NCI-H2081 treated with DMSO at 0.1 percent for 48 hours (cell line): ENCODE measurements at regions not wholly inside any gene's neighbourhood (a gene's known extent, or its start where the extent isn't known, plus 50 kb on each side); places are given as distances from the start of the nearest gene placed in this dataset.

ENCODE experiments used
- DNase-seq: peaks from one replicate; lab custom pipeline; 2025; lab: John Stamatoyannopoulos, UW

DNA sequence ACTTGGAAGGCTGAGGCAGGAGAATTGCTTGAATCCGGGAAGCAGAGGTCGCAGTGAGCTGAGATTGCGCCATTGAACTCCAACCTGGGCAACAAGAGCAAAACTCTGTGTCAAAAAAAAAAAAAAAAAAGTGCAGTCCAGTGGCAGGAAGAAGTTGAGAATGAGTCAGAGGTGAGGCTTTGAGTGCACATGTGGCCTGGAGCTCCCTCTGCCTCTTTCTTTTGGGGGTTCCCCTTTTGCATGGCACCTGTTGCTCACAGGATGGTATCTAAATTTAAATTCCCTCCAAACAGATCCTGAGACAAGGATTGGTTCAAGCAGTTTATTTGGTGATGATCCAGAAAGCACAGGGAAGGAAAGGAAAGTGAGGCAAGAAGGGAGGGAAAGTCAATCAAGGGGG is 151.4 kb upstream of the STX18 start:
- DNase-seq: no peak

DNA sequence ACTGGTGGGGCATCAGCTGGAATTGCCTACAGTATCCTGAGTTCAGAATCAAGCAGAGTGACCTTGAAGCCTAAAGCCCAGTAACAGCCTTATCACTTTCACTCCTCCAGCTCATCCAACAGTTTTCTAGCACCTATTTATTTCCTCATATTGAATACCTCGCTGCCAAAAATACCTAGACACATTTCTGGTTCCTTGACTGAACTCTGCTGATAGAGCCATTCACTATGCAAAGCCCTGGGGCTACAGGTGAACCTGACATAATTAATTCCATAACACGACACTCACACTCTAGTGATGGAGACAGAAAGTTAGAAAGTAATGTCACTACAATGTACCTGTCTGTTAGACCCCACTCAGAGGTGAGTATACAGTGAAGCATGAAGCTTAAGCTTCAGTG is 149.0 kb upstream of the STX18 start:
- no peak for DNase-seq

DNA sequence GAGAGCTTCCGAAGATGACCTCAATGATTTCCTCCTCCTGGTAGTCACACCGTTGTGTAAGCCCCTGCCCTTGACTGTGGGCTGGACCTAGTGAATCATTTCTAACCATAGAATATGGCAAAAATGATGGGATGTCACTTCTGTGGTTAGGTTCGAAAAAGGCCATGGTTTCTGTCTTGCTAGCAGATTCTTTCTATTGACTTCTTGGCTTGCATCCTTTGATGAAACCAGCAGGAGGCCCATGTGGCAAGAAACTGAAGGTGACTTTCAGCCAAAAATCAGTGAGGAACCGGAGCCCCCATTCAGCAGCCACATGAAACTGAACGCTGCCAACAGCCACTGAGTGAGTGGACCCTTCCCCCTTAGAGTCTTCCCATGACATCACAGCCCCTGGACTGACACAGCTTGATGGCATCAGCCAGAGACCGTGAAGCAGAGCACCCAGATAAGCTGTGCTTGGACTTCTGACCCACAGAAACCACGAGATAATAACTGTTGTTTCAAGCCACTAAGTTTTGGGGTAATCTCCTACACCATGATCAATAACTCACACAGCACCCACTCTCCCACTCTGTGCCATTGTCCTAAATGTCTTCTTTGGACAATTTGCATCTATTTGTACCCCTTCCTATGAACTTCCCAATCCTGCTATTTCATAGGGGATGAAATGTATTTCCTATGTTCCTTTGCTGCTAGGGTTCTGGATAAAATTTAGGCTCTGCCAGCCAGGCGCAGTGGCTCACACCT is 148.0 kb upstream of the STX18 start:
- no peak for DNase-seq

DNA sequence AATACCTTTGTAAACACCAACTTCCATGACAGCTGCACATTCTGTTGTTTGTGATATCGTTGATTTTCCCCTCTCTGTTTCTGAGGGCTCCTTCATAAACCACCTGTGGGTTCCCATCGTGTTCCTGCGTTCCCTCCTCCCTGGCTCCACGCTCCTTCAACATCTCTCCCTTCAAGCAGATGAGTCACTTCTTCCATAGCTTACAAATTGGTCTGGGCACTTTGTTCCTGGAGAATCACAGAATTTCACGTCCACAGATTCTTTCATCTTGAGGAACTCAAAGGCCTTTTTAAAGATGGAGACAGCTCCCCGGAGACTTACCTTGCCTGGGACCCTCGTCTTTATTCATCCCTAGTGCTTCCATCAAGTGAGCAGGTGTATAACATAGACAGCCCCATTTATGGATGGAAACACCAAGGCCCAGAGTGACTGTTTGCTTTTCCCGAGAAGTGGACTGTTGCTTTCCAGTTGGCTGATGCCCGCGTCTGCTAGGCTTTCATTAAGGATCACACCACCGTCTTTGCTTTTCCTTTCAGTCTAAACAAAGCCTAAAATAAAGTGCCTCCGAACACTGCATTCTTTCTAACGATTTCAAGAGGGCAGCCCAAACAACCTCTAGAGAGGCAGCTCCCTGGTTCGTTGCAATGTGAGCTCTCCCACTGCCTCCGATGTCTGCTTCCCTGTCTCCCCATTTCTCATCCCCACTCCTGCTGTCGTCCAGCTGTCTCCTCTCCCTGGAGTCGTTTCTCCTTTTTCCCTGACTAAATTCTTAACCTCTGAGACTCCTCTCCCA is 146.3 kb upstream of the STX18 start:
- DNase-seq: no peak

DNA sequence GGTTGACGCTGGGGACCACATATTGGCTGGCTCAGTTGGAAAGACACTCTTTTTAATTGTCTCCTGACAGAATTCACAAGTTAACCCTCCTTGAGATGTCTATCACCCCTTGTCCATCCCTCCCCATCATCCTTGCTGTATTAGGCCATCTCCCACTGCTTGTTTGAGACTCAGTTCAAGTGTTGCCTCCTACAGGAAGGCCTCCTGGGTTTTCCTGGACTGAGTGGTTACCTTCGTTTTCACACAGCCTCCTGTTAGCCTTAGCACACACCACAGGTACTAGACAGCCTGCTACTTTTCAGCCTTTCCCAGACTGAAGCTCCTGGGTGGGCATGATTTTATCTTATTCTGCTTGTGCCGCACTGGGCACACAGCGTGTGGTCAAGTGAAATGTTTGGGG is 145.3 kb upstream of the STX18 start:
- DNase-seq: no peak

DNA sequence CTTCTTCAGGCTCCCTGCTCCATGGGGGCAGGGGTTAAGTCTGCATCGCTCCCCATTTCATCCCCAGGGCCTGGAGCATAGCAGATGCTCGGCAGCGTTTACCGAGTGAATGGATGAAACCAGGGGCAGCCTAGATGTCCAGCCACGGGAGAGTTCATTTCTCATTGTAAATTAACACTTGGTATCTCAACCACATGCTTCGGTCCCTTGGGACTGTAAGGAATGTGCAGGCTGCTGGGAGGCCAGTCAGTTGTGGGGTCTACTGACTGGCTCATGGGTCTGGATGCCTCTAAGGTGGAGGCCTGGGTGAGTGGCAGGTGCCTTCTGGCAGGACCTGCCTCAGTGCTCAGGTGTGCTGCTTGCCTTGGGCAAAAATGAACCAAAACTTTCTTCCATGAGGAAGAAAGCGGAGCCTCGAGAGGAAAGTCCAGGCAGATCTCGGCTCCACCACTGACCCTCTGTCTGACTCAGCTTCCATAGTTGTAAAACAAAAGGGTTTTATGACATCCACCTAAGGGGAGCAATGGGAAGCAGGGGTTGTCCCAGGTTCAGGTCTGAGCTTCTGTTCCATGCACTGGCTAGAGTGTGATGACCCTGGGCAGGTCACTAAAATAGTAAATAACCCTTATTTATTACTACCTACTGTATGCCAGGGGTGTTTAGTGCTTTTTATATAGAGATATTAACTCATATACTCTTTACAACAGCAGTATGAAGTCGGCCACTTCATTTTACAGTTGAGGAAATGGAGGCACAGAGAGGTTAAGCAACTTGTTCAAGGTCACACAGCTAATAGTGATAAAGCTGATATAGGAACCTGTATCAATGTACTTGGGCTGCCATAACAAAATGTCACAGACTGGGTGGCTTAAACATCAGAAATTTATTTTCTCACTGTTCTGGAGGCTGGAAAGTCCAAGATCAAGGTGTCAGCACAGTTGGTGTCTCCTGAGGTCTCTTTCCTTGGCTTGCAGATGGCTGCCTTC is 144.3 kb upstream of the STX18 start:
- no peak for DNase-seq

DNA sequence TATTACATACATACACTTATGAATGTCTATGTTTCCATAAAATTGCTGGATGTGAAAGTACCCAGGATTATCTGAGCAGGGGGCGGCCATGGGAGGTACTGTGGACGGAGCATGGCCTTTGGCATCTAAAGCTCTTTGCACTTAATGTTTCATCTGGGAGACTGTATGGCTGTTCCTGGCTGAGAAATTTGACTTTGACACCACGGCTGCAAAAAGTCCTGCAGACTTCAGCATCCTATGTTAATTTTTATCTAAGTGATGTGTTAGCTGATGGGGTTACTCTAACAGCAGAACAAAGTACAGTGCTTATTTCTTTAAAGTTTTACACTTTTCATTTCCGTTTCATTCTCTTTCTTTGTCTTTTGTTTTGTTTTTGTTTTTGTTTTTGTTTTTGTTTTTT is 139.8 kb upstream of the STX18 start:
- no peak for DNase-seq

DNA sequence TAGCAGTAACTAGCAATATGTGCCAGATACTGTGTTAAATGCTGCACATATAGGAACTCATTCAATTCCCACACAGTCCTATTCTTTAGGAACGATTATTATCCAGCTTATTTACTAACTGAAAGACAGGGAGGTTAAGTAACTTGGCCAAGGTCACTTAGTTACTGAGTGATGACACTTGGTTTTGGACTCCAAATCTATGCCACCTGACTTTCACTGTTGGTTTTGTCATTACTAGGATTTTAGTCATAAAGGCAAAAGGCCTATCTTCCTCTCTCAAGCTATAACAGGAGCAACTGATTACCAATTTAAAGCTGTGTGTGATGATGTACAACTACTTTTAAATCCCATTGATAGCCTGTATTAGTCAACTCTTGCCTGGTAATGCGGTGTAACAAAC is 138.9 kb upstream of the STX18 start:
- no peak for DNase-seq

DNA sequence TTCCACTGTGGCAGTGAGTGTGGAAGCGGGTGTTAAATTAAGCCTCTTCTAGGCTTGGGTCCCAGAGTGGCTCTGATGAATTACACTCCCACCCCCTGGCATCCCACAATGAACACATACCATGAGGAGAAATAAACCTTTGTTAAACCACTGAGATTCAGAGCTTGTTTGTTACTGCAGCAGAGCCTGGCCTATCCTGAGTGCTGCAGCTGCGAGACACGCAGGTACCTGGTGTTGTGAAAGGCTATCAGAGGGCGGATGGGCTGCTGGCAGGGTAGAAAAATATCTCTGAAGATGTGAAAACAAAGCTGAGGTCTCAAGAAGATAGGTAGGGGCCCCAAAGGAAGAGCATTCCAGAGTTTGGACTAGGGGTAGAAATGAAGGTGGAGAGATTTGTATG is 138.4 kb upstream of the STX18 start:
- DNase-seq: no peak

DNA sequence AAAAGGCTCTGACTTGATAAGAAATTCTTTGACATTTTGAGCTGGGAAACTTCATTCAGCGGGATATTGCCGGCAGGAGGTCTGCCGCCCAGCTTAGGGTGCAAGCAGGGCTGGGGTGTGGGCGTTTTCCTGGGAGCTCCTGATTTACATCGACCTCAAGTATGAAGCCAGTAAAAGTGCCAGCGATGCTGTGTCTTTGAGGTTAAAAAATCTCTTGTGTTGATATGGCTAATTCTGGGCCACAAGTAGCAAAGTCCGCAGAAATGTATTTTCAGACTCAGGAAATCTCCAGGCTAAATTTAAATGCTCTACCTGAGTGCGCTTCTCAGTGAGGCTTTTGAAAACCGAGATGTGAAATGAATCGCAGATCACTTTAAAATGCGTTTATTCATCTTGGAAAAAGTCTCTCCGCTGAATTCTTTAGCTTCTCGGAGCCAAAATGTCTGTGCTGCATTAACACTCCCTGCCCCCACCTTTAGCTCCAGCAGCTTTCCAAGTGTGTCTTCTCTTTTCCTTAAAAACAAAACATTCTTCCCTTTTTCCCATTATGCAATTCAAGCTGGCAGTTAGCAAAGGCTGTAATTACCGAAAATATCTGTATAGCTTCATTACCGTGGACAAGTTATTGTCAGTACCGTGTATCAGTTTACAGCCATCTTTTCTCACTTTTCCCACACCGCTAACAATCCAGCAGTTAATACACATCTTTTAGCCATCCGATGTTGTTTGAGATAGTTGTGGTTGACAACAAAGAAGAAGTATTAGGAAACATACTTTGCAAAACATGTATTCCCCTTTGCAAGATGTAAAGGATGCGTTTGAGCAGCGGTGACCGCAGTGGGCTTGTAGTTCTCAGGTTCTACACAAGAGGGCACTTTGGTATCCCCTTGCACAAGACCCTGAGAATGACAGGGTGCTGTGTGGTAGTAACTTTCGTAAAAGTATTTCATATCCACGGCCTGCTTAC is 136.0 kb upstream of the STX18 start:
- DNase-seq: no peak

DNA sequence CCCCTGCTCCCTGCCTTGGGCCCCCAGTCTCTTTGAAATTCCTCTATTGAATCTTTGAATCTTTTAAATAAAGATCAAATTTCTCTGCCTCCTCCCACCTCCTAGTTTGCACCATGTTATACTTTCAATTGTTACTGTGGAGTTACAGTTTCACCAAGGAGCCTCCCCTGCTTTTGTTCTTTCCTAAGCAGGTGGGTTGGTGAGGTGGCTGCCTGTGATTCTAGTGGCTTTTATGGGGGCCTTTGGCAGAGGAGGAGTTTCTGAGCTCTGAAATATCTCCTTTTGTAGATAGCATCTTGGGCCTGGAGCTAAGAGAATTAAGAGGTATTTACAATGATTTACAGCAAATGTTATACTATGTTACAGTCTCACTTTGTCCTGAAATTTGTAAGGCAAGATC is 133.8 kb upstream of the STX18 start:
- no peak for DNase-seq

DNA sequence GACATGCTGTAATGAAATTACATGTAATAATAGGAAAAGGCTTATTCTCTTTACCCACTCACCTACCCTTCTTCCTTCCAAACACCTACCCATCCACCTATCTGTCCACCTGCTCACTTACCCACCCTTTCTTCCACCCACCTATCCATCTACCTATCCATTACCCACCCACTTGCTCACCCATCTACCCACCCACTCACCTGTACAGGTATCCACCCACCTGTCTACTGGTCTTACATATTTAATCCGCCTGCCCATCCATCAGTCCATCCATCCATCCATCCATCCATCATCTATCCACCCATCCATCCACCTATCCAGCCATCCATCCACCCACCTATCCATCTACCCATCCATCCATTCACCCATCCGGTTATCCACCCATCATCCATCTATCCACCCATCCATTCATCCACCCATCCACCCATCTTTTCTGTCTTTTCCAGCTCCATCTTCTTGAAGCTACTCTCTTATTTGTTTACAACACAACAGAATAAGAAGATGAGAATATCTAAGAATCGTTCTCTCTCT is 133.3 kb upstream of the STX18 start:
- no peak for DNase-seq

DNA sequence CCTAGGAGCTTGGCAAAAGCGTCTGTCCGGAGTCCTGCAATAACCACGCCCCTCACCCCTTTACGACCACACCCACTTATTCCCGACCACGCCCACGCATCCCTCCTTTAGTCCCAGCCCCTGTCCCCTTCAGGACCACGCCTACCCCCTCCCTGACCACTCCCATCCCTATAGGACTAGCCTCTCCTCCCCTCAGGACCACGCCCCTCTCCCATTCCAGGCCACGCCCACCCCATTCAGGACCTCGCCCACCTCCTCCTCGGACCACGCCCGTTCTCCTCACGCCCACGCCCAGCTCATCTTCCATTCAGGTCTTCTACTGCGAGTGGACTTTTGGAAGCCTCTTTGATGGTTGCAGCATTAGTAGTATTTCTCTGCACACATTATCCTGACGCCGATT is 131.2 kb upstream of the STX18 start:
- no peak for DNase-seq

DNA sequence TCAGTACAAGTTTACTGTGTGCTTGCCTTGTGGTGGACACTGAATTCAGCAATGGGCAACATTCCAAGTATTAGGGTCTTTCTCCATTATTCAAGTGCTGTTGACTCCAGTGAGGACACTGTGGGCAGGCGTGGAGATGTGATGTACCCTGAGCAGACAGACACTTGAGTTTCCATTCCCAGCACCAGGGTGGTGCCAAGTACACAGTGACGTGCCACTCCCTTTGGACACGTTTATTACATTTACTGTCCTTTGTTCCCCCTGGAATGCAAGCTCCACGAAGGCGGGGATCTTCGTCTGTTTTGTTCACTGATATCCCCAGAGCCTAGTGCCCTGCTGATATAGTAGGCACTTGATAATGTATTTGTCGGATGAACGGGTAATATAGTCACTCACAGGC is 130.6 kb upstream of the STX18 start:
- DNase-seq: no peak

DNA sequence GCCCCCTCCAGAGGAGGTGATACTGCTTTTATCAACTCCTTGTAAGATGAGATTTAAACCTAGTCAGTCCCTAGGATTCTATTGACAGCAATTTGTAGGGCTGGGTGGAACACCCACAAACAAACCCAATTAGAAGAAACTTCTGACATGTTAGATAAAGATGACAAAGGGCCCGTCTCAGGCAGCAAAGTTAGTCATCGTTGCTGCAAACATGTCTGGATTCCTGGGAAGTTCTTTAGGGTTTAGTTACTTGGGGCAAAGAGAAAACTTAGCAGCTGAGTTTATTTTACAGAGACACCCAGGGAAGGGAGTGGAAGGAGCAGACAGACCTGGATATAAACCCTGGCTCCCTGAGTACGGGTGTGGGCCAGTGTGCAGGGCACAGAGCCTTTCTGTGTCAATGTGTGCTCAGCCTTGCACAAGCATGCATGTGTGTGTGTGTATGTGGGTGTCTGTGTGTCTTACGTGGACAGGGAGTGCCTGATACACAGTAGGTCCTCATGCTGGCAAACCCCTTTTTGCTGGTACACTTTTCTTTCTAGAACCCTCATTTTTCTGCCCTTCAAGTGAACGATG is 130.0 kb upstream of the STX18 start:
- no peak for DNase-seq

DNA sequence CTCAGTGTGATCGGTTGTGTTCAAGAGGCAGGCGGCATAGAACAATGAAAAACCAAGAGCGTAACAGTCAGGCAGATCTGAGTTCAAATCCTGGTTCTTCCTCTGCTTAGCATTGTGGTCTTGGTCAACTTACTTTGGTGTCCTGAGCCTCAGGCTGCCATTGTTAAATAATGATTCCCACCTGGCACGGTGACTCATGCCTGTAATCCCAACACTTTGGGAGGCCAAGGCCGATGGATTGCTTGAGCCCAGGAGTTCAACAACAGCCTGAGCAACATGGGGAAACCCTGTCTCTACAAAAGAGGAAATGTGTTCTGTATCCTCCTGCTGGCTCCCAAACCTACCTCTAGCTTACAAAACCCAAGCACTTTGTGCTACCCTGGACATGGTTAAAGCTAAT is 129.0 kb upstream of the STX18 start:
- no peak for DNase-seq

DNA sequence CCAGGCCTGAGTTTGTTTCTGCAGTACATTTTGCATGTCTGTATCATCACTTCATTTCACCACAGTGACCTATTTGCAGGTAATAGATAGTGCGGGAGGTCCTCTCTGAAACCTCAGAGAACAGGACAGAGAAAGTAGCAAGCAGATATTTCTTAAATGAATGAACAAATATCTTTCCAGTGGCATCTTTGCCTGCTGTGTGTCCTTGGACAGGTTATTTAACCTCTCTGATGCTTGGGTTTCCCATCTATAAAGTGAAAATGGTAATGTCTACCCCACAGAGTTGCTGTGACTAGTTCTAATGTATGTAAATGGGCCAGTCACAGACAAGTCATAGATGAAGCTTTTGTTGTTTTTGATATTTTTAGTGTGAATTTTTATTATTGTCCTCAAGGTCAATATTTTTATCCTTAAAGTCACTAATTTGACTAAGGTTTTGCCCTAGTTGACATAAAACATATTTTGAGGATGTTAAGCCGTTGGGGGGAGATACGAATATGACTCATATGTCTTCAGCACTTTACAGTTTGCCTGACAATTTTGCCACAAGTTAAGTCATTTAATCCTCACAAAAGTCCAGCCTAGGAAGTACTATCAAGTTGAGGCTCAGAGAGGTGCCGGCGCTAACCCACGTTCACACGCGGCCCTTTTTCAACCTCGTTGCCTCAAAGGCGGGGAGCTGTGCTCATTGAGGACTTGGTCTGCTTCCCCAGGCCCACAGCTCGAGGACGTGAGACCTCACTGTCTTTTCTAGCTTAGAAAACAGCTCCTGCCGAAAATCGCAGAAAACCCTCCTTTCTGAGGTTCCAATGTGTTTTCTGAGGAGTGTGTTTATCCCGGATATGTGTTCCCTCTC is 126.7 kb upstream of the STX18 start:
- no peak for DNase-seq

DNA sequence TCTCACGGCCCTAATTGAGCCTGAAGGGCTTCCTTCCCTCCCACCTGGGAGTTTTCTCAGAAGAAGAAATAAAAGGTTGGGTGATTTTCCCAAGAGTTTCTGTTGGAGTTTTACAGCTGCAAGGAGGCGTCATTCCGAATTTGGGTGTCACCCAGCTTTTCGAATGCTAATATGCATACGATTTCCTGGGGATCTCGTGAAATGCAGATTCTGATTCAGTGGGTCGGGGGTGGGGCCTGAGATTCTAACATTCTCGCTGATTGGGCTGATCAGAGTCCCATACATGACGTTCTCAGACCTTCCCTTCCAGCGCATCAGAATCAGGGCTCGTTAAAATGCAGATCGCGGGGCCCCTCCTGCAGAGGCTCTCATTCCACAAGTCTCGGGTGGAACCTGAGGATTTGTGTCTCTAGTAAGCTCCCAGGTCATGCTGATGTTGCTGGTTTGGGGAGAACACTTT is 125.8 kb upstream of the STX18 start:
- DNase-seq: no peak
